Neutrophil (primary cell): ENCODE measurements at regions not wholly inside any gene's neighbourhood (a gene's known extent, or its start where the extent isn't known, plus 50 kb on each side); places are given as distances from the start of the nearest gene placed in this dataset.

Experiments used
- H3K27ac ChIP-seq: fragments of 200-600 bp; sonication (generic); 2 replicates; pipeline ENCODE4 v1.5.1; 2016; ENCODE audit warnings: mild to moderate bottlenecking, moderate library complexity
- H3K27me3 ChIP-seq: fragments of 200-600 bp; sonication (generic); 2 replicates; pipeline ENCODE4 v1.6.0; 2016; ENCODE audit warnings: mild to moderate bottlenecking
- H3K36me3 ChIP-seq: fragments of 200-600 bp; sonication (generic); 2 replicates; pipeline ENCODE4 v1.5.1; 2017
- H3K4me1 ChIP-seq, 2 experiments: fragments of 200-600 bp in 1 of 2; sonication (generic) in 1 of 2; 1 replicate in 1 of 2; 2 replicates in 1 of 2; pipeline versions ENCODE4 v1.5.1 to v1.6.1; 2013 to 2016; ENCODE audit warnings: low read depth in 1 of 2, low read length in 1 of 2, mild to moderate bottlenecking in 1 of 2, moderate library complexity in 1 of 2; ENCODE audit not compliant: control insufficient read depth in 1 of 2, insufficient read depth in 1 of 2
- H3K4me3 ChIP-seq, 2 experiments: fragments of 200-600 bp in 1 of 2; sonication (generic) in 1 of 2; 1 replicate in 1 of 2; 2 replicates in 1 of 2; pipeline ENCODE4 v1.5.1; 2013 to 2016; ENCODE audit warnings: low read depth in 1 of 2, low read length in 1 of 2, mild to moderate bottlenecking in 1 of 2, moderate library complexity in 1 of 2
- H3K9me3 ChIP-seq: fragments of 200-600 bp; sonication (generic); 2 replicates; pipeline ENCODE4 v1.5.1; 2016
- CTCF ChIP-seq: fragments of 200-600 bp; sonication (generic); IDR thresholded peaks from 2 replicates; pipeline ENCODE4 v1.5.1; 2016; ENCODE audit warnings: antibody characterized with exemption

GRCh38 chr12:127241072-127241817 is 1025.7 kb upstream of the TMEM132C start:
- Histone ChIP-seq H3K27me3 (no peaks in the 10 kb centered on the region), H3K4me3 (no peak overlapping the region), H3K27ac (no peak overlapping the region), H3K36me3 (no peaks in the 10 kb centered on the region), H3K4me1 (no peaks in the 10 kb centered on the region), H3K9me3 (no peaks in the 10 kb centered on the region)
- no peak for TF ChIP-seq CTCF

DNA sequence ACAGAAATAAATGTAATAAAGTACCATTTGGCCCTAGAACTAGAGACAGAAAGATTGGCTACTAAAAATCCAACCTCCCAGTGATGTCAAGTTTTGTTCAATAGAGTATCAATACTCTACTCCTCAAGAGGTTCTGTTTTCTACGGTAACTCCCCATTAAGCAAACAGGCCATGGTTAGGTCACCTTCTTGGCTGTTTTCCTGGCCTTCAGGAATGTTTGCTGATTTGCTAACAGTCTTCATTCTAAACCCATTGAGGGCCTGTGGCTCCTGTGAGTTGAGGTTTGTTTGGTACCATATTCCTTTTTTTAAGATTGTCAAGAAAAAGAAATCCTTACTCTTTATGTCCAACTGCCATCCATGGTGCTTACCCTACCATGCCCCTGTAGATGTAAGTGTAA is 1022.0 kb upstream of the TMEM132C start:
- Histone ChIP-seq H3K9me3 (no peaks in the 10 kb centered on the region), H3K36me3 (no peaks in the 10 kb centered on the region), H3K4me1 (no peaks in the 10 kb centered on the region), H3K27me3 (no peaks in the 10 kb centered on the region), H3K27ac (no peak overlapping the region), H3K4me3 (no peak overlapping the region)
- TF ChIP-seq CTCF = no peak

DNA sequence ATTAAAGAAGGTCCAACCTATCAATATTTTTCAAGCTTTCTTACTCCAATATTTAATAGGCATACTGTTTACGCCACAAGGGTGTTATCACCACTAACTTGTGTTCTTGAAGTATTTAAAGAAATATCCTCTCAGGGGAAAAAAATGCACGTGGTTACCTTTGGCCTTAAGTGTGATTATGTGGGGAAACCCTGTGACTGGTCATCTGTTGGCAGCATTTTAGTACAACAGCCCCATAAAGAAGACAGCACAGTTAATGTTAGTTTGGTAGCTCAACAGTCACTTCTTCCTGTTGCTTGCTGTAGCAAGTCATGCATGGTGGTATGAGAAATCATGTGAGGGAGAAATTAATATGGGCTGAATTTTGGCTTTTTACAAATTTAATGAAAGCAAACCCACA is 1021.5 kb upstream of the TMEM132C start:
- Histone ChIP-seq H3K27ac (no peak overlapping the region), H3K4me3 (no peak overlapping the region), H3K4me1 (no peaks in the 10 kb centered on the region)

DNA sequence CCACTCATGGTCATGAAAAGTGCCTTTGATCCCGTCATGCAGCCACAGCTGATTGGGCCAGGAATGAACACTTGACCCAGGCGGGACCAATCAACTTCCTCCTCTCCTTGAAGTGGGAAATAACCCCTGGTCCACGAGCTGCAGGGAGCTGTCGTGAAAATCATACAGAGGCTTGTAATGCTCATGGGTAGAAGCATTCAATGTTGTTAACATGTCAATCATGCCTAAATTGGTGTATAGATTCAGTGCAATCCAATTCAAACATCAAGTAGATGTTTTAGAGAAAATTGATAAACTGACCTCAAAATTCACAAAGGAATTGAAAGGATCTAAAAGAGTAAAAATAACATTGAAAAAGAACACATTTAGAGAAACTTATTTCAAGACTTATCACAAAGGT is 1019.0 kb upstream of the TMEM132C start:
- Histone ChIP-seq H3K27me3 (no peaks in the 10 kb centered on the region), H3K27ac (no peak overlapping the region)

More for the DNA sequence above, 1021.5 kb upstream of the TMEM132C start:
- Histone ChIP-seq H3K9me3 (no peaks in the 10 kb centered on the region), H3K27me3 (no peaks in the 10 kb centered on the region), H3K36me3 (no peaks in the 10 kb centered on the region)
- no peak for TF ChIP-seq CTCF

DNA sequence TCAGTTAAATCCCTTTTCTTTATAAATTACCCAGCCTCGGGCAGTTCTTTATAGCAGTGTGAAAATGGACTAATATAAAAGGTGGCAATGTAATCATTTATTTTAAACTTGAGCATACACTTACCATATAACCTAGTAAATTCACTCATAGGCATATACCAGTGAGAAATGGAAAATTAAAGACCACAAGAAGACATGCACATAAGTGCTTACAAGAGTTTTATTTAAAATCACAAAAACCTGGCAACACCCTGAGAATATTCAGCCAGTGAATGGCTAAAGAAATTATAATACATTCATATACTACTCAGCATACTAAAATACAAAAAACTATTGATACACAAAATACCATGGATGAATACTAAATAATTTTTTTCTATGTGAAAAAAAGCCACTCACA is 1017.5 kb upstream of the TMEM132C start:
- H3K4me1 ChIP-seq = no peaks in the 10 kb centered on the region
- H3K27ac ChIP-seq = no peak overlapping the region
- H3K4me3 ChIP-seq = no peak overlapping the region
- H3K27me3 ChIP-seq = no peaks in the 10 kb centered on the region
- no peaks in the 10 kb centered on the region for H3K36me3 ChIP-seq
- no peak for TF ChIP-seq CTCF
- H3K9me3 ChIP-seq = no peaks in the 10 kb centered on the region

More for the DNA sequence above, 1019.0 kb upstream of the TMEM132C start:
- H3K9me3 ChIP-seq = no peaks in the 10 kb centered on the region
- no peak overlapping the region for H3K4me3 ChIP-seq
- H3K36me3 ChIP-seq = no peaks in the 10 kb centered on the region
- no peaks in the 10 kb centered on the region for H3K4me1 ChIP-seq
- no peak for TF ChIP-seq CTCF
